Bronchial epithelial cell (primary cell): ENCODE measurements at regions not wholly inside any gene's neighbourhood (a gene's known extent, or its start where the extent isn't known, plus 50 kb on each side); places are given as distances from the start of the nearest gene placed in this dataset.

Experiments
- DNase-seq: peaks from one replicate; pipeline ENCODE4 v3.0.0-alpha.2; 2010; ENCODE audit warnings: low read depth
- FAIRE-seq: peaks from 2 replicates; lab custom pipeline; 2011; peaks lifted over from hg19 to GRCh38; lab: Jason Lieb, UNC
- H3K27me3 ChIP-seq: 2 replicates; pipeline ENCODE4 v1.5.1; 2011; ENCODE audit warnings: low read length; ENCODE audit not compliant: control insufficient read depth, insufficient read depth
- H3K36me3 ChIP-seq: 2 replicates; pipeline ENCODE4 v1.5.1; 2011; ENCODE audit warnings: low read length; ENCODE audit not compliant: control insufficient read depth, insufficient read depth
- H3K4me3 ChIP-seq: 2 replicates; pipeline ENCODE4 v1.5.1; 2011; ENCODE audit warnings: mild to moderate bottlenecking, low read depth, low read length, control low read depth
- CTCF ChIP-seq: IDR thresholded peaks from 2 replicates; pipeline ENCODE4 v1.5.1; 2011; ENCODE audit warnings: mild to moderate bottlenecking, moderate library complexity, low read length, control low read depth, inconsistent platforms; ENCODE audit not compliant: insufficient read depth, severe bottlenecking

- DNase-seq (no peak), FAIRE-seq (peak; percentile 7)
- no peaks in the 10 kb centered on the region for H3K36me3 ChIP-seq
- H3K4me3 ChIP-seq = no peak overlapping the region
- no peak for TF ChIP-seq CTCF
- H3K27me3 ChIP-seq = peaks cover 10% of the 10 kb centered on the region
Measured at GRCh38 chr9:16312962-16313546, 557.4 kb downstream of the BNC2 start.

- Histone ChIP-seq H3K36me3 (no peaks in the 10 kb centered on the region), H3K4me3 (no peak overlapping the region), H3K27me3 (peaks cover 10% of the 10 kb centered on the region)
- TF ChIP-seq CTCF = no peak
- no peak for FAIRE-seq
- DNase-seq = no peak
Measured at GRCh38 chr9:16314476-16314875, 556.0 kb downstream of the BNC2 start.

GRCh38 chr9:16315720-16316119, 554.8 kb downstream of the BNC2 start:
- no peak for FAIRE-seq
- H3K27me3 ChIP-seq = peaks cover 10% of the 10 kb centered on the region
- no peaks in the 10 kb centered on the region for H3K36me3 ChIP-seq
- no peak for DNase-seq
- H3K4me3 ChIP-seq = no peak overlapping the region
- no peak for TF ChIP-seq CTCF

GRCh38 chr9:16316456-16316855, 554.0 kb downstream of the BNC2 start:
- DNase-seq (no peak), FAIRE-seq (no peak)
- peaks cover 9% of the 10 kb centered on the region for H3K27me3 ChIP-seq
- TF ChIP-seq CTCF = no peak
- no peaks in the 10 kb centered on the region for H3K36me3 ChIP-seq
- H3K4me3 ChIP-seq = no peak overlapping the region

- Histone ChIP-seq H3K4me3 (no peak overlapping the region), H3K36me3 (no peaks in the 10 kb centered on the region), H3K27me3 (peaks cover 9% of the 10 kb centered on the region)
- DNase-seq (no peak), FAIRE-seq (peak; percentile 82)
- TF ChIP-seq CTCF = no peak
Measured at GRCh38 chr9:16316911-16317817, 553.3 kb downstream of the BNC2 start.
